ENCODE measurements at regions not wholly inside any gene's neighbourhood (a gene's known extent, or its start where the extent isn't known, plus 50 kb on each side); places are given as distances from the start of the nearest gene placed in this dataset.

DNA sequence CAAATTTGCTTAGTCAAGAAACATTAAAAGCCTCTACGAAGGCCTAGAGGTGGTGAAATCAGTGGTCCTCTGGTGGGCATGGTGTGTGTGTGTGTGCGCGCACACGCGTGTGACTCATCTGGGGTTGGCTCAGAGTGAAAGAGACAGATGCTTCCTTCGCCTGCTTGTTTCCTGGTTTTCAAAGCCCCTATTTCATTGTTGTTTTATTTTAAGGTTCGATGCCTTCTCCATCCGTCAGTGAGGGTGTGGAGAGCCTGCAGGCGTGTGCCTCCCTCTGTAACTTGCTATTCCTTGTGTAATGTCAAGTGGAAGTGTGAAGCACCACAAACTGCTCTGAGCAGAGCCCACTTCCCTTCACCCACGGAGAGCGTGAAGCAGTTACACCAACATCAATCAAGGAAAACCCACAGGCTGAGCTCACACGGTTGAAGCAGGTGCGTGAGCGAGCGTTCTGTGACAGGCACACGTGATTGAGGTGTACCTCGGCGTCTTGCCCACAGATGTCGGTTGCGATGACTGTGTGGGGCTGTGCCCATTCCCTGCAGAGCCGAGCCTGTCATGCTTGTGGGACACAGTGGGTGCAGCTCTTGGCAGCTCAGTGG, 233.9 kb downstream of the PRL start:
- TF ChIP-seq, protein P1, sequence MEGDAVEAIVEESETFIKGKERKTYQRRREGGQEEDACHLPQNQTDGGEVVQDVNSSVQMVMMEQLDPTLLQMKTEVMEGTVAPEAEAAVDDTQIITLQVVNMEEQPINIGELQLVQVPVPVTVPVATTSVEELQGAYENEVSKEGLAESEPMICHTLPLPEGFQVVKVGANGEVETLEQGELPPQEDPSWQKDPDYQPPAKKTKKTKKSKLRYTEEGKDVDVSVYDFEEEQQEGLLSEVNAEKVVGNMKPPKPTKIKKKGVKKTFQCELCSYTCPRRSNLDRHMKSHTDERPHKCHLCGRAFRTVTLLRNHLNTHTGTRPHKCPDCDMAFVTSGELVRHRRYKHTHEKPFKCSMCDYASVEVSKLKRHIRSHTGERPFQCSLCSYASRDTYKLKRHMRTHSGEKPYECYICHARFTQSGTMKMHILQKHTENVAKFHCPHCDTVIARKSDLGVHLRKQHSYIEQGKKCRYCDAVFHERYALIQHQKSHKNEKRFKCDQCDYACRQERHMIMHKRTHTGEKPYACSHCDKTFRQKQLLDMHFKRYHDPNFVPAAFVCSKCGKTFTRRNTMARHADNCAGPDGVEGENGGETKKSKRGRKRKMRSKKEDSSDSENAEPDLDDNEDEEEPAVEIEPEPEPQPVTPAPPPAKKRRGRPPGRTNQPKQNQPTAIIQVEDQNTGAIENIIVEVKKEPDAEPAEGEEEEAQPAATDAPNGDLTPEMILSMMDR (conservative IDR thresholded peaks at IDR 0.05; ENCODE audit: low read depth, low read length) = no peak
- H3K4me3 ChIP-seq (ENCODE audit: low read depth, low read length) = no peak overlapping the region
- DNase-seq (ENCODE audit: low read depth) = no peak

DNA sequence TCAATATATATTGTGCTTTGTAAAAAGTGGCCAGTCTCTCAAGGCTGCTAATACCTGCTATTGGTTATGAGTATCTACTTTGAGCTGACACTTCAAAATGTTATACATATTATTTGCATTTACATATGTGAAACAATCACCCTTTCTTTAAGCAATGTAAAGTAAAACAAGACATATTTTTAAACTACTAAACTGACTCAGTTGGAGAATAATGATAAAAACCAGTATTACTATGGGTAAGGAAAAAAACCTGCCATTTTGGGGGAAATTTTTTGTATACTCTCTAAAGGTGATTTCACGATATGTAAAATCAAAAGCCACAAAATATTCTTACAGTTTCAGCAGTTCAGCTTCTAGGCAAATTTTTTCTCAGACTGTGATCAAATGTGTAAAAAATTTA, 232.3 kb downstream of the PRL start:
- no peak for DNase-seq (ENCODE audit: low read depth)
- TF ChIP-seq, protein P1 (conservative IDR thresholded peaks at IDR 0.05; ENCODE audit: low read depth, low read length) = no peak
- no peak overlapping the region for H3K4me3 ChIP-seq (ENCODE audit: low read depth, low read length)

DNA sequence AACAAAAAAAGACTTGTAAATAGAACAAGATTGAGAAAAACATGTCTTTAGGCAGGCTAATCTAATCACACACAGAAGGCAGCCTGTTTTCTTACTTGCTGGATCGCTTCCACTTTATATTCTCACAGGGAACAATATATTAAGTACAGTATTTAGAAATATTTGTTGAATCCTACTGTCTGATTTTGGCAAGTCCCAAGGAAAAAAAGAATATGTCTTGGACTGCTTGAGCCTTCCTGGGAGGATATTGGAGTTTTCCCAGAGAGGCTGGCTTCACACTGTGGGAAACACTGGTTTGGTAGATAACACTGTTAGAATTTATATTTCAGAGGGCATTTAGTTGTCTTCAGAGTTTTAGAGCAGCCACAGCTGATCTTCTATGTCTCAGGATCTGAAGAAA, 229.7 kb downstream of the PRL start:
- no peak for DNase-seq (ENCODE audit: low read depth)
- TF ChIP-seq, protein P1 (conservative IDR thresholded peaks at IDR 0.05; ENCODE audit: low read depth, low read length) = no peak
- no peak overlapping the region for H3K4me3 ChIP-seq (ENCODE audit: low read depth, low read length)

DNA sequence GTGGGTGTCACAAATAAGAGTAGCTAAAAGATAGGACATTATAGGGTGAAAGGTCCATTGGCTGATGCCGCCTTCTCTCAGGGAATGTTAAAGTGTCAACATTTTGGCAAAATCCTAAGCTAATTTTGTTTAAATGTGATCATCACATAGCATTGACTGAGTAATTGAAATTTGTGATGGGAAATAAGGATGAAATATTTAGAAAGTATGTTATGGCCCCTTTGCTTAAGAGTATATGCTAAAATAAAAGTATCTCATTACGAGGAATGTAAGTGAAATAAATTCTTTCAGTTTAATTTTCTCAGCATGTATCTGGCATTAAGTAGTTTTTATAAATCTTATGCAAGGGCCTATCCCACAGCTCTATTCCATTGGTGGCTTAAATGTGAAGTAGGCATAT, 229.2 kb downstream of the PRL start:
- H3K4me3 ChIP-seq (ENCODE audit: low read depth, low read length) = no peak overlapping the region
- DNase-seq (ENCODE audit: low read depth) = no peak
- TF ChIP-seq, protein P1 (conservative IDR thresholded peaks at IDR 0.05; ENCODE audit: low read depth, low read length) = no peak

DNA sequence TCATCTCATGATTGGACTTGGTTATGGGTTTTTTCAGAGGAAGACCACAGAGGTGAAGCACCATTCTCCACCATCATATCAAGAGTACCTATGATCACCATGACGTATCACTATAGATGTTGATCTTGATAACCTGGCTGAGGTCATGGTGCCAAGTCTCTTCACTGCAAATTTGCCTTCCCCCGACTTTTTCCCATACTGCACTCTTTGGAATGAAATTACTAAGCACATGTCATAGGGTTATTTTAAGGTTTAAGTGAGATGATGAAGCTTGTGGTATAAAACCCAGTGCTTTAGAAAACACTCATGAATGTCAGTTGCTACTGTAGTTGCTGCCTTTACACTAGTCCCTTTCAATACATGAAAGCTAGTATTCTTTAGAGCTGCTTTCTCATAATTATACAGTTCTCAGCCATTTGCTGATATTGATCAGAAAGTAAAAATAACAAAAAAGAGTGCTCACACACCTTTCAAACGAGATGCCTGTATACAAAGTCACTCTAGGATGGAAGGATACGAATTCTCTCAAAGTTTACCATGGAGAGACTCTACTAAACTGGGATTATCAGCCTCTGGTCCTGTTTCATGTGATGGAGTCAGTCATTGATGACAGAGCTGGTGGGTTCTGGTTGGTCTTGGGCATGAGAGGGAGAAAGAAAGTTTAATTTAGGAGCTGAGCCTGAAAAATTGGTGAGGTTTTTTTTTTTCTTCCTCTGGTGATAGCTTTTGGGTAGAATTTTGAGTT, 228.1 kb downstream of the PRL start:
- TF ChIP-seq, protein P1 (conservative IDR thresholded peaks at IDR 0.05; ENCODE audit: low read depth, low read length) = no peak
- no peak overlapping the region for H3K4me3 ChIP-seq (ENCODE audit: low read depth, low read length)
- DNase-seq (ENCODE audit: low read depth) = no peak

DNA sequence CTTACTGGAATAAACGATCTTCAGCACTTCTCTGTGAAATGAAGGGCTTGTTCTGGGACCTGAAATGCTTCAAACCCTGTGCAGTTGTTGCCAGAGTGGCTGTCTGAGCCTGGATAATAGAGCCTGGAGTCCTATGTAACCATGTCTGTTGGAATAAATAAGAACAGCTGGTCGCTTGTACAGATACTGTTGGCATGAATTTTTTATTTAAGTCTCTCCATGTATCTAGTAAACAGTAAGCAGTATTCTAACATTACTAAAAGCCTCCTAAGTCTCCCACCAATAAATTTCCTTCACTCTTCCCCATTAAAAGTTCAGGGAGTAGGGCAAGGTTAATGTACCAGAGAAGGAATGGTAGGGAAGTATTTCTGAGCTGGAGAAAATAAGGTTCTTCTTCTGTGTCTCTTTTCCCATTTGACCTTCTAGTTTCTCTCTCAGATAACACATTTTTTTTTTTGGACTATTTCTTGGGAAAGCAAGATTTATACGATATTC, 227.5 kb downstream of the PRL start:
- TF ChIP-seq, protein P1 (conservative IDR thresholded peaks at IDR 0.05; ENCODE audit: low read depth, low read length) = no peak
- no peak for DNase-seq (ENCODE audit: low read depth)
- H3K4me3 ChIP-seq (ENCODE audit: low read depth, low read length) = no peak overlapping the region
